Fibroblast of pulmonary artery (primary cell): ENCODE measurements at regions not wholly inside any gene's neighbourhood (a gene's known extent, or its start where the extent isn't known, plus 50 kb on each side); places are given as distances from the start of the nearest gene placed in this dataset.

ENCODE experiments used
- DNase-seq: peaks from one replicate; pipeline ENCODE4 v3.0.0-alpha.2; 2010; ENCODE audit warnings: low read depth
- H3K4me3 ChIP-seq: replicated peaks from 2 replicates; pipeline ENCODE4 v1.5.1; 2011; ENCODE audit warnings: low read depth, mild to moderate bottlenecking, control low read depth, low read length, moderate library complexity
- CTCF ChIP-seq: IDR thresholded peaks from 2 replicates; pipeline ENCODE4 v1.5.1; 2011; ENCODE audit warnings: mild to moderate bottlenecking, control low read depth, low read length, inconsistent platforms; ENCODE audit errors: missing control alignments

GRCh38 chr7:124692425-124692824, 73.2 kb downstream of the GPR37 start:
- TF ChIP-seq CTCF = no peak
- no peak for DNase-seq
- H3K4me3 ChIP-seq = no peak overlapping the region

GRCh38 chr7:124690840-124691239, 74.8 kb downstream of the GPR37 start:
- TF ChIP-seq CTCF = no peak
- DNase-seq = no peak
- H3K4me3 ChIP-seq = no peak overlapping the region

- no peak for TF ChIP-seq CTCF
- no peak for DNase-seq
- H3K4me3 ChIP-seq = no peak overlapping the region
Observed at GRCh38 chr7:124689931-124690330, 75.7 kb downstream of the GPR37 start.

- no peak for TF ChIP-seq CTCF
- no peak for DNase-seq
- H3K4me3 ChIP-seq = no peak overlapping the region
Observed at GRCh38 chr7:124689523-124689922, 76.1 kb downstream of the GPR37 start.

- no peak overlapping the region for H3K4me3 ChIP-seq
- no peak for DNase-seq
- TF ChIP-seq CTCF = no peak
Observed at GRCh38 chr7:124688991-124689390, 76.6 kb downstream of the GPR37 start.

GRCh38 chr7:124686543-124687171, 78.9 kb downstream of the GPR37 start:
- H3K4me3 ChIP-seq = no peak overlapping the region
- TF ChIP-seq CTCF = no peak
- DNase-seq = no peak

GRCh38 chr7:124681946-124682345, 83.6 kb downstream of the GPR37 start:
- no peak overlapping the region for H3K4me3 ChIP-seq
- TF ChIP-seq CTCF = no peak
- no peak for DNase-seq
